C1 segment of cervical spinal cord (tissue), 14 donors: ENCODE measurements at regions not wholly inside any gene's neighbourhood (a gene's known extent, or its start where the extent isn't known, plus 50 kb on each side); places are given as distances from the start of the nearest gene placed in this dataset.
"Not testable (repeated sequence)": the region's sequence is repeated elsewhere in the genome, so short reads cannot be mapped to it uniquely, and the experiment has no call there.

Experiments used
- DNase-seq, 14 donors: peaks; one replicate each; lab custom pipeline; 2025; lab: John Stamatoyannopoulos, UW

DNA sequence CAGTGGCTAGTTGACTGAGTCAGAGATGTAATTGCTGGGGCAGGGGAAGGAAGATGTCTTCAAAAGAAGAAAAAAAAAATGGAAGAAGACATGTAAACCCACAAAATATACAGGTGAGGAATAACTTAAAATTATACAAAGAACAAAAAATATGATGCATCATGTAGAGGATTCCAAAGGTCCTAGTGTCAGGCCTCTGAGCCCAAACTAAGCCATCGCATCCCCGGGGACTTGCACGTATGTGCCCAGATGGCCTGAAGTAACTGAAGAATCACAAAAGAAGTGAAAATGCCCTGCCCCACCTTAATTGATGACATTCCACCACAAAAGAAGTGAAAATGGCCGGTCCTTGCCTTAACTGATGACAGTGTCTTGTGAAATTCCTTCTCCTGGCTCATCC is 168.7 kb upstream of the SOX14 start:
- DNase-seq = not testable (repeated sequence)

DNA sequence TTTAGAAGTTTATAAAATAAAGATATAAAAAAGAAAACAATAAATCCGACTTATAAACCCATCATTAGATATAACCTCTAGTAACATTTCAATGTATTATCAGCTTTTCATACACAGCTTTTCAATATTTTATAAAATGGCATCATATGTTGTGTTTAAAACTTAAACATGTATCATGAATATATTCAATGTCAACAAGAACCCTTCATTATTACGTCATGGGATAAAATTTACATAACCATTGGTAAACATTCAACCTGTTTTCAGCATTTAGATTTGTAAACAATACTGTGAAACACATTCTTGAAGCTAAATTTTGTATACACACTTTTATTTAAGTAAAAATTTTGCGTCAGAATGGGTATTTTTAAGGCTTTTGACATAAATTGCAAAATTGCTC is 153.4 kb upstream of the SOX14 start:
- DNase-seq = no peak

DNA sequence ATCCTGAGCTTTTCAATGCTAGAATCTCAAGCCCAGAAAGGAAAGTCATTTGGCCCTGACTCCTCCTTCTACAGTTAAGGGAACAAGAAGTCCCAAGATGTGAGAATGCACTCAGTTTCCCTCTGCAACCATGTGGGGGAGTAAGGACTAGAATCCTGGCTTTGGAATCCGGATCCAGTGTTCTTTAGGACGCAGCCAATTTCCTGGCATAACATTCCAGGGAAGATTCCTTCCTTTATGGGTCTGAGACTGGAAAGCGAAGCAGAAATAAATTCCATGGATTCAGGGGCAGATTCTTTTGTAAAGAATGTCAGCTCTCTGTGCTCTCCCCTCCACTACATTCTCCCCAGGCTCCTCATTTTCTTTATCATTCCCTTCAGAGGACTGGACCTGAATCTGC is 151.8 kb upstream of the SOX14 start:
- no peak for DNase-seq

DNA sequence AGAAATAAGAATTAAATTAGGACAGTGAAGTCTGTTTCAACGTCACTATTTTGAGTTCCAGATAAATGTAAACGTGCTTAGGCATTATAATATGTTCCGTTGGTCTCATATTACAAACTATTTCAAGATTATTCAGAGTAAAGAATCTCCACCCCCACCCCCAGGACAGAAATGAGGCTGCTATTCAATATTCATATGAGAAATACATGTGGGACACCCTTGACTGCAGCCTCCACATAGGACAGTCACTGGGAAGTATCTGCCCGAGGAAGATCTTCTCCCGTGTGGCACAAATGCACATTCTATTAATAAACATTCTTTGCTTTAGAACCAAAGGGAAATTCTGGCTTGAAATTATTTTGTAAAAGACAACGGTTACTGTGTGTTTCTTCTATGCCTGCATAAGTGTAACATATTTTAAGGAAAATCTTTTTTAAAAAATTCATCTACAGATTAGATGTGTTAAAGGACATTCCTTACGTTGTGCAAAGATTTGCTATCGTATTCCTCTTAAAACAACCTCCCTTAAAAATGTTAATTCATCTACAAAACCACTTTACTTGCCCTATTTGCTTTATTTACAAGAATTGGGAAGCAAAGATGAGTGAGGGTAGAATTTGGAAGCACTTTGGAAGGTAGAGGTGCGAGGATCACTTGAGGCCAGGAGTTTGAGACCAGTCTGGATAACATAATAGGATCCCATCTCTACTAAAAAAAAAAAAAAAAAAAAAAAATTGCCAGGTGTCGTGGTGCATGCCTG is 148.3 kb upstream of the SOX14 start:
- no peak for DNase-seq

DNA sequence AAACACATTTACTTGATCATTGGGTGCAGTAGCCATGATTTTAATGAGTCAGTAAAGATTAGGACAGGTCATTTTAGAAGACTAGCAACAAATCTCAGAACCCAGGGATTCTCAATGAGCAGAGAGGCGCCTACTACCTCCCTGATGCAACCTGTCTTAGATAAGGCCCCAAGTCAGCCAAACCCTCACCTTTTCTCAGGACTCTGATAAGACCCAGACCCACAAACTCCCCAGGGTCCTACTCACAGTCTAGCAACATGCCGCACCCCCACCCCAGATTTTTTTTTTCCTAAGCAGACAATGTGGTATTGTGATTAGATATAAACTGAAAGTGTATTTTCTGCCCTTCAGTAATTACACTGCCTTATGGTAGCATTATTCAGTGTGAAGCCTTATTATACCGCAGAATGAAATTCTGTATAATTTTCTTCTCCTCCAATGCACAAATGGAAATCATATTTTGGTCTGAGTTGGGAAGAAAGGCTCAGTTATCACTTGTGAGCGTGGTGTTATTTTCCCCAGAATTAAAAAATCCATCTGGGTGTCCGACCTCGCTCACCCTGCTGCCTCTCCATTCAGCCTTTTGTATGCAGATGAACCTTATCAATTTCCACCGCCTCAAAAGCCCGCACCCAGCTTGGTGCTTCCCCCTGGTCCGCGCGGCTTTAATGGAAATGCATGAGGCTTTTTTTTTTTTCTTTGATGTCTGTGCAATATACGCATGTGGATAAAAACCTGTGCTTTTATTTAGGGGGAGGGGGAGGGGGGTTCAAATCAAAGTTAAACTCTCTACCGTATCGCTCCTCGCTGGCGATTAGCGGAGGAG is 122.0 kb upstream of the SOX14 start:
- no peak for DNase-seq

DNA sequence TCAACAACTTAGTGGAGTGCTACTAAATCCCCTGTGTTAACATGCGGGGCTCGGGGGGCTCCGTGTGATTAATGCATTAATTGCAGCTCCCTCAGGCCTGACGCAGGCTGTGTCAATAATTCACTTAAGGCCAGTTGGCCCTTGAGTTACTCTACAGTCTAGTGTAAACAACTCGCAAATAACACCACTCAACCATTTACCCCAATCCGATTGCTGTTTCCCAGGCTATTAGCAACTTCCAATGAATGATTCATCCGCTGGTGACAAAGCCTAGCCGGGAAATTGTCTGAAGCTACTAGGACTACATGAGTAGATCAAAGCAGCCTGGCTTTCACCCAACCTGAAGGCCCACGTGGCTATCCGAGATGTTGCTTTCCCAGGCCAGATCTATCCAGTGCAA is 121.3 kb upstream of the SOX14 start:
- DNase-seq = peak in 2 of 14 donors; percentile 7 to 8

DNA sequence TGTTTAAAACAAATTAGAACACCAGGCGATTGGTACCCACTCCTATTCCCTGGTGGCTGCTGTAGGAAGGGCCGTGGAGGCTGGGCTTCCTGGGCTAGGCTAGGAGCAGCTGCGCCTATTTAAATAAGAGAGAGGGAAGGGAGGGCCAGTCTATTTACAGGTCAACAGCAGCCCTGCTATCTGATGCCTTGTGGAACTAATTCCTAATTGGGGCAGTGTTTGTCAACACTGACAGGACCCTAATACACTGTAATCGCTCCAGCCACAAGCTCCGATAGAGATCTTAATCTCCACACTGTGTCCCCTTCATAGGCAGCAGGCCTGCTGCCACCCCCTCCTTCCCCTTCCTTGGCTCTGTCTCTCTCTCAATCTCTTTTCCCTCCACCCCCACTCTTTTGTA is 116.9 kb upstream of the SOX14 start:
- no peak for DNase-seq

DNA sequence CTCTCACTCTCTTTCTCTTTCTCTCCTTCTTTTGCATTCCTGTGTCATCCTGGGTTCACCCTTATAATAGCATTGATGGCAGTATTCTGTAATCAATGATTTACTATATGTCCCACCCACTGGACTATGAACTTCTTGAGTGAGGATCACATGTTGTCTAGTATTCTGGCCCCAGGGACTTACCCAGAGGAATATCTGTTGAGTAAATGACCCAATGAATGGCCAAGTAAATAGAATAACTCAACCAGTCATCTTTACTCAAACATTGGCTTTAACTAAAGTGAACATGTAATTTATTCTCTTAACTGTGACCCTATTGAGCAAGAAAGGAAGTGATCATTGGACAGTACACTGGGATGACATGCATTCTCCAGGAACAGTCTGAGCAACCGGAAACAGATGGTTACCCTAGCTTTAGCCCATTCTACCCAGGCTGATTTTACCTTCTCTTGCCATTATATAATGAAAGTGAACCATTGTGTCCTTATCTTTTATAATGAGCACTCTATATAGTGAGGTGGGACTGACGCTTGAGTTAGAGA is 94.5 kb upstream of the SOX14 start:
- no peak for DNase-seq

DNA sequence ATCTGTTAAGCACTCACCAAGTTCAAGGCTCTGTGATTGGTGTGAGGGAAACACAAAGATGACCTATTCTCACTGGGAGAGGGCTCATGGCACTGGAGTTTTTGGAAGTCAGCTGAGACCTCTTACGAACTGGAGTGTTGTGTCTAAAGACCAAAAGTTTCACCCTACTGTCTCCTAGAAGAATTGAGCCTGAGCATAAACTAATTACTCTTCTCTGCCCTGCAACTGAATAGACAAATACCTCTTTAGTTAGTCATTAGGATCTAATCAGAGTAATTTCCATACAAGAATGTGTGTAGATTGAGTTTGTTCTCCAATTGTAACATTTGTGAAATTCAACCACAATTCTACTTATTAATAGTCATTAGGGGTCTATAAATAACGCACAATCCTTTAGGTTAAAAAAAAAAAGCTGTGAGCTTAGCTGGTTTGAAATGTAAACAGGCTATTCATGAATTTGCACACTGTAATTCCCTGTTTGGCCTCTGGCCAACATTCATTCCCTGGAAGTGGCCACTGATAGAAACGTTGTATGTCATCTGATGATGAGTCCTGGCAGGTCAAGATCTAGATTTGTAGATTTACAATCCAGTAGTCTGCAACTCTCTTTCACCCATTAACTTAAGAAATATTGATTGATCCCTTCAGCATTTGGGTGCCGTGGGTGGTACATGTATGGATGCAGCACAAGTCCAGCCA is 76.8 kb upstream of the SOX14 start:
- no peak for DNase-seq

DNA sequence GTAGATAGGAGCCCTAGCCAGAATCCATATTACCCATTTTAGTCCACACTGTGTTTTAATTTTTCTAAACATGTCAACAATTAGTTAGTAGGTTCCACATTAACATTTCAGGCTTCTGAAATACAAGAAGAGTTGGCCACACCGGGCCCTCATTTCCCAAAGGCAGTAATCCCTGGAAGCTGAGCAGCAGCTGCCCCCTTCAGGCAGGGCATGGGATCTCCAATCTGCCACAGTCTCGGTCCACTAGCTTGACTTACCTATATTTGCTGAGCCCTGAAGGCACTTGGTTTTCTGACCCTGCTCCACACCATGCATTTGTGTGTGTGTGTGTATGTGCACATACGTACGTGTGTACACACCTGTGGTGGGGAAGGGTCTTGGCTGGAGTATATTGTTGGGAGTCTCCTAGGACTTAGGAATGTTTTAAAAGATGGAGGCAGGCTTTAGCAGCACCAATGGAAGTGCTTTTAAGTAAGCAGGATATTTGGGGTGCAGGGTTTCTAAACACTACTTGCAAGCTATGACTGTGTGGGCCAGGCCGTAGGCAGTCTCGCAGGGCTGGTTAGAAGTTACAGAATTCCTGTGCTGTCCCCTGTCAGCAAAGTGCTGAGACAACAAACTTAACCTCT is 71.2 kb upstream of the SOX14 start:
- no peak for DNase-seq

DNA sequence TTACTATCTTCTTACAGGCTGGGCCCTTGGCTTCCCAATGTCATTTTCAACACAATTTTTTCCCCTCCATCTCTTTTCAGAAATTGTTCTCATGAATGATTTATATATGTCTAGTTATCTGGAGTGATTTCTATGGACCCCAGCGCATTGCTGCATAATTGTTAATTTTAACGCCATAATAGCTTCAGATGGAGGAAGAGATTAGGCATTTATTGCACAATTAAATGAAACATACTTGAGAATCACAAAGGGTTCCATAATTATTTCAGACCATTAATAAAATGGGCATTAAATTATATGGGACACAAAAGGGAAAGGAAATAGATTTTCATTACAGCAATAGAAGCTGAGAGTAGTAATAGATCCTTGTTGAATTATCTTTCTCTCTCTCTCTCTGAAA is 70.3 kb upstream of the SOX14 start:
- DNase-seq = no peak

DNA sequence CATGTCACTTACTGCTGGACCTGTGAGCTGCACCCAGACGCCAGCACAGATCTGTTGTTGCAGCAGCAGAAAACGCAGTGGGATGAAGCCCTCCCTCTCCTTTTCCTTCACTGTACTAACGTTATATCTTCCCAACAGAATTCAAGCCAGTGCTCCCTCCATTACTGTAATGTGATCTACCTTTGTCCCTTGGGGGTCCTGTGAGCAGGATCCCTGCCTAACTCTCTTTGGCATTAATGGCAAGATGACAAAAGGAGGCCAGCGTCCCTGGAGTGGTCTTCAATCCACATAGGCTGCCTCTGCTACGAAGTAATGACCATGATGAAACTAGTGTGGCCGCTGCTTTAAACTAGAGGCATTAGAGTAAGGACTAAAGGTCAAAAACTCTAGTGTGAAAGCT is 69.3 kb upstream of the SOX14 start:
- DNase-seq = no peak

DNA sequence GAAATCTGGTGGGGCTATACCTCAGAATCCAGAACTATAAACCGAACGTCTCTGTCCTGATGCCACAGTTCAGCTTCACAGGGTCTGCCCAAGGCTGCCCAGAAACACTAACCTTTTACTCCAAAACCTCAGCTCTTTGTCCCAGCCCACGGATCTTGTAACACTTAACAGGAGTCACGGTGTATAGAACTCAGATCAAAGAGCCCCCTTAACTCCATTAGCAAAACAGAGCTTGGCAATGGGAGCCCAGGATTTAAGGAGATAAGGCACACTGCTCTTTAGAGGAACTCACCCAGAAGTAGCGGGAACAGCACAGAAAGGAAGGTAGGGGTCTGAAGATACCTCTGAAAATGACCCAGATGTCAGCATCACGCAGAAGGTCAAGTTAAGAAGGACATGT is 68.8 kb upstream of the SOX14 start:
- no peak for DNase-seq

DNA sequence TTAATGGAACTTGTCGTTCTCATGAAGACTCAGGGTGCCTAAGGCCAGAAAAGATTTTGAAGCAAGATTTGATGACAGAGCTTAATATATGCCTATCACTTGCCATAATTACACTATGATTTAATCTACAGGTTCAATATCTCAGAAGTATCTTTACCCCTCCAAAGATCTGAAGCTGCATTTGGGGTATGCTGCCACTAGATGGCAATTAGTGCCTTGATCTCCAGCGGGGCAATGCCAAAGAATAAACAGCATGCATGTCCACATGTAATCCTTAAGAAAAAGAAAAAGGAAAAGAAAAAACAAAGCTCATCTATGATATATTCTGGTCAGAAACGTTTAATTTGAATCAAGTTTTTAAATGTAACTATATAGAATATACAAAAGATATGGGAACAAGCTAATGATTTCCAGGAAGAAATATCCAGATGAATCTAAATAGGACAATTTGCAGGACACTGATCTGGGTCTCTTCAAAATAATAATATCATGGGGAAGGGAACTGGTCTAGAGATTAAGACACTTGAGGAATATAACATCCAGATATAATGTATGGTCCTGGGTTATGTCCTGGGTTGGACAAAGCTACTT is 55.0 kb upstream of the SOX14 start:
- no peak for DNase-seq

DNA sequence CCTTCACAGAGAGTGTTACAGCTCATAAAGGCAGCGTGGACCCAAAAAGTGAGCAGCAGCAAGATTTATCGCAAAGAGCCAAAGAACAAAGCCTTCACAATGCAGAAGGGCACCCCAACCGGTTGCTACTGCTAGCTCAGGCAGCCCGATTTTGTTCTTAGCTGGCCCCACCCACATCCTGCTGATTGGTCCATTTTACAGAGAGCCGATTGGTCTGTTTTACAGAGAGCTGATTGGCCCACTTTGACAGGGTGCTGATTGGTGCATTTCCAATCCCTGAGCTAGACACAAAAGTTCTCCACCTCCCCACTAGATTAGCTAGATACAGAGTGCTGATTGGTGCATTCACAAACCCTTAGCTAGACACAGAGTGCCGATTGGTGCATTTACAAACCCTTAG is 50.1 kb upstream of the SOX14 start:
- not testable (repeated sequence) for DNase-seq
